ENCODE measurements at regions not wholly inside any gene's neighbourhood (a gene's known extent, or its start where the extent isn't known, plus 50 kb on each side); places are given as distances from the start of the nearest gene placed in this dataset.
"Not testable (repeated sequence)": the region's sequence is repeated elsewhere in the genome, so short reads cannot be mapped to it uniquely, and the experiment has no call there.

DNA sequence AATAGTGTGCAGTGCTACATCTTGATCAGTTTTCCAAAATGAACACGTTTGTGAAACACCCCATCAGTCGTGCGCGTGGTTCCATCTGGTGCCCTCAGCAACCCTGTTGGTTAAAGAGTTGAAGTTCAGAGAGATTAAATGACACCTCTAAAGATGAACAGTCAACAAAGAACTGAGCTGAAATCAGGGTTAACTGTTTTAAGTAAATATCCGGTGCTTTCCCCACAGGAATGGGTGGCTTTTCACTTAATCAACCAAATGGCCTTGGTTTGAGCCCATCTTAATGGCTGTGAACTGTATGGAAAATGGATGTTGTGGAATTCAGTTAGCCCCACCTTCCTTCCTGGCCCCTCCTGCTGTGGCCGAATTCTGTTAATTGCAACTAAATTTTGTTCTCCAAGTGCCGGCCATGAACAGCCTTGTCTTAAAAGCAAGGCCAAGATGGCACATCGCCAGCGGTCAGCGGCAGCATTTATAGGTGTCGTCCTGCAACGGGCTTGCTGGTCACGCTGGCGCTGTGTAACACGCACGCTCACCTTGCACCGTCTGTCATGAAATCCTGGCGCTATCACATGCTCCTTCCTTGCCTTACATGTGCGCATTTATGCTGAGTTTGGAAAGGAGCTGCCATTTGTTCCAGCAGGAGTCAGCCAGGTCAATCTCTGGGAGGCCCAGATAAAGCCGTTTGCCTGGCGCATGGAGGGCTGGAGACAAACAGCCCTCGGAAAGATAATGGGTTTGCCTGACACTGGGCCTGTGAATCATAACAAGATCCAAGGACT lies 164.5 kb downstream of the ERMARD start:
- no peak for DNase-seq

DNA sequence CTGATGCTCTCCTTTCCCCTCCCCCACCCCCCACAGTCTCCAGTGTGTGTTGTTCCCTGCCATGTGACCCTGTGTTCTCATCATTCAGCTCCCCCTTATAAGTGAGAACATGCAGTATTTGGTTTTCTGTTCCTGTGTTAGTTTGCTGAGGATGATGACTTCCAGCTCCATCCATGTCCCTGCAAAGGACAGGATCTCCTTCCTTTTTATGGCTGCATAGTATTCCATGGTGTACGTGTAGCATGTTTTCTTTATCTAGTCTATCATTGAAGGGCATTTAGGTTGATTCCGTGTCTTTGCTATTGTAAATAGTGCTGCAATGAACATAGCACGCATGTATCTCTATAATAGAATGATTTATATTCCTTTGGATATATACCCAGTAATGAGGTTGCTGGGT lies 162.3 kb downstream of the ERMARD start:
- DNase-seq, result not testable (repeated sequence)

DNA sequence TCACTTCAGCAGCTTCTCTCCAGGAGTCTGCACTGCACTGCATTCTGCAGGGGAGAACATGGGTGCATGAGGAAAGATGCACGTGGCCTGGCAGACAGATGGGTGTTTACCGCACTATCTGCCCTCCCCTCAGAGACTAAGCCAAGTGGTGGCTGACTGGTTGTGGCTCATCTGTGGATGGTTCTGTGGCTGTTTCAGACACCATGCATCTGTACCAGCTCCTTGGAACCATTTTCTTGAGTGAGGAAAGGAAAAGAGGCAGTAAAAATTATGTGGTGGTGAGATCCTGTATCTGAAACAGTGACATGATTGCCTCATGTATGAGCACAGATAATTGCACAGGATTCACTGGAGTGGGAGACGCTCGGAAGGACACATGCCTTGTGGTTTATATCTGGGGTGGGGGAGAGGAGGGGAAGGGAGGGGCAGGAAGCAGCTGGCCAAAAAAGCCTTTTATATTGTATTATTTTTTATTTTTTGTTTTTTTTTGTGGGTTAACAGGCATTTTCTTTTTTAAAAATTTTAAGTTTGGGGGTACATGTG lies 161.7 kb downstream of the ERMARD start:
- DNase-seq, result no peak

- no peak for DNase-seq
These were observed 161.1 kb downstream of the ERMARD start for GRCh38 chr6:169912266-169913095.

- DNase-seq, result no peak
These were observed 160.1 kb downstream of the ERMARD start for GRCh38 chr6:169911264-169912263.

- no peak for DNase-seq
These were observed 157.7 kb downstream of the ERMARD start for GRCh38 chr6:169909113-169909512.

DNA sequence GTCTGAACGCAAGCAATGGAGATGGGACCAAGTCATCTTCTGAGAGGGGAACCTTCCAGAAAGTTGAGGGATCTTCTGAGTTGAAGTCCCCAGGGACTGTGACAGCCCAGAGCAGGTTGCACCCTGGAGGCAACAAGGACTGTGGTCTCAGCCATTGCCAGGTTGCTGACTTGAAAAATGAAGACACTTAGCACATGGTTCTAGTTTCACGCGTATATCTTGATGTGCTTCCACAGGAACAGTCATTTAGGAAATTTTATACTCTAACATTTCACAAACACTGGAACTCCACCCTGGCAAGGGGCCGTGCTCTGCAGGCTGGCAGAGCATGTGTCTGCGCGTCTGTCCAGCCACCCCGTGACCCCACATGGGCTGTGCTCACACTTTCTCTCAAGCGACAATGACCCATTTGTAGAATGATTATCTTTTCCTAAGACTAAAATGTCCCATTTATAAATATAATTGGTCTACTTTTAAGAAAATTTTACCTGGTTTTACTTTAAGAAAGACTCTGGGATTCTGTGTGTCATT lies 157.0 kb downstream of the ERMARD start:
- DNase-seq, result no peak

GRCh38 chr6:169907419-169908115 lies 156.1 kb downstream of the ERMARD start:
- DNase-seq, result no peak

GRCh38 chr6:169906688-169907418 lies 155.4 kb downstream of the ERMARD start:
- no peak for DNase-seq

DNA sequence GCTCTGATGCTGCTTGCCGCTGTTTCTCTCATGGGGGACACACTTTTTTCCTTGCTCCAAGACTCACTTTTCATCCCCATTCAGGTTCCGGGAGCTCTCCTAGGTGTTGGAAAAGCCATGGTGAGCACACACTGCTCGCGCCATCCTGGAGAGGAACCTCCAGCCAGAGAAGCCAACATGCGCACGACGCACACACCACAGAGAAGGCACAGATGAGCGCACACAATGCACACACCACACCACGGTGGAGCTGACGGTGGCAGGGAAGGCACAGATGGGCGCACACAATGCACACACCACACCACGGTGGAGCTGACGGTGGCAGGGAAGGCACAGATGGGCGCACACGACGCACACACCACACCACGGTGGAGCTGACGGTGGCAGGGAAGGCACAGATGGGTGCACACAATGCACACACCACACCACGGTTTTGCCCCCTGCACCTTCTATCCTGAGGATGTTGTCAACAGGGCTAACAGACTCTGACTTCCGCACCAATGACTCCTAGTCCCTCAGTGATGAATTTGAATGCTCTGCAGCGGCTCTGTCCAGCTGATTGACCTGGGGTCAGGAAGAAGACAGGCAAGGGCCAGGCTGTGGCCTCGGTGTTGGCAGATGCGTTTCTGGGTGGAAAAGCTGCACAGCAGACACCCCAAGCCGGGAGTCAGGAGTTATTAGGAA lies 154.7 kb downstream of the ERMARD start:
- no peak for DNase-seq

GRCh38 chr6:169905041-169905807 lies 153.8 kb downstream of the ERMARD start:
- no peak for DNase-seq

DNA sequence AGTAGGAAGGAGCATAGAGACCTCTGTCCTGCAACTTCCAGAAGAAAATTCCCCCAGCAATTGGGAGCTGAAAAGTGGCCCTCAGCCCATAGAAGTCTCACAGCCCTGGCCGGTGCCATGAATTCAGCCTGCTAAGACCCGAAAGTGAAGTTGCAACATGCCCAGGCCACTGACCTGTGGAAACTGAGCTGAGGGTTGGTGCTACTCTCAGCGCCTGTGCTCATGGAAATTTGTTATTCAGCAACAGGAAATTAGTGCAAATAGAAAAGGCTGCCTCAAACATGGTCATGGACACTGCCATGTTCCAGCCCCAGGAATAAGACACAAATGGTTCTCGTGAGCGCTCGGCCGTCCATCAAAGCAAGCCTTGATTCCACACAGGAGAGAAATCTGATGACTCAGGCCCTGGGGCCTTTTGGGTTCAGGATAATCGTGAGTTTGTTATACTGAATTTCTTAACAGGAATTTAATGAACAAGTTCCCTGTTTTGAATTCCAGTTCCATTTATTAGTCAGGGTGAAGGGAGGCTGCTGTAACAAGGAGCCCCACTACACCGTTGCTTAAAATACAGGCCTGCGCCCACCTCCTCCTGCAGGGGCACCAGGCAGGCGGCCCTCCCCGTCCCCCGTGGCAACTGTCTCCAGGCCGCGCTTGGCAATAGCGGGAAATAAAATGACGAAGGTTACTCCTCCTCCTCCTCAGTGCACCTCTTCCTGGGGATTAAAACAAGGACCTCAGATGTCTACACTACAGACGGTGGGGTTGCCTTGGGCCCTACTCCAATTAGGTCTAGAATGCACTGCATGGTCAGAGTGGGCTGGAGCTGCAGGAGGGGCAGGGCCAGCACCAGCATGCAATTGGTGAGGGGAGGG lies 152.9 kb downstream of the ERMARD start:
- no peak for DNase-seq

GRCh38 chr6:169903122-169903521 lies 151.7 kb downstream of the ERMARD start:
- no peak for DNase-seq

- no peak for DNase-seq
These were observed 151.2 kb downstream of the ERMARD start for GRCh38 chr6:169902604-169903003.

GRCh38 chr6:169902070-169902469 lies 150.6 kb downstream of the ERMARD start:
- DNase-seq, result no peak

DNA sequence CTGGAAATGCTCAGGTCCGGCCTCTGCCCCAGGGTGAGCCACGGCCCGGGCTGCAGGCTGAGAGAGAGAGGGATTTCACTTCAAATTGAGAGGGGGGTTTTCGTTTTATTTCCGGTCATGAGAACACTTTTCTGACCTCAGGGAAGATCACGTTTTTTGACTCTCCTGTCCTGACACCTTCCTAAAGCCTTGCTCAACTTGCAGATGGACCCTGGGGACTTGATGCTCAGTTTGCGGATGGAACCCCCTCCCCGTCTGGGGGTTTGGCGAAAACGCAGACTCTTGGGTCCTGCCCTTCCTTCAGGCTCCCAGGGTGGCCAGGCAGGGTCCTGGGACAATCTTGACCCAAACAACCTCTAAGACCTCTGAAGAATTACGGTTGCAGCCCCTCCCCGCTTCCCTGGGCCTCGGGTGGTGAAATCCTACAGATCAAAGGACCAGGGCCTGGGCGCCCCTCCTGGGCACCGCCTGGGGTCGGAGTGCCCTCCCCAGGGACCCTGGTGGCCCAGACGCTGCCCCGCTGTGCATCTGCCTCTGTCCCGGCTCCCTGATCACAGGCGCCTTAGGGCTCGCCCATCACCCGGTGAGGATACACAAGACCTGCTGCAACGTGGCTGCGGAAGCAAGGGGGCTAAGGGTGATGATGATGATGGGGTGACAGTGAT lies 148.2 kb downstream of the ERMARD start:
- no peak for DNase-seq

GRCh38 chr6:169898788-169899480 lies 147.5 kb downstream of the ERMARD start:
- DNase-seq, result peak; percentile 25
